ENCODE measurements at regions not wholly inside any gene's neighbourhood (a gene's known extent, or its start where the extent isn't known, plus 50 kb on each side); places are given as distances from the start of the nearest gene placed in this dataset.

GRCh38 chr5:2251298-2251697 lies 368.6 kb upstream of the IRX4 start:
- DNase-seq (ENCODE audit: low read depth in 2 of 2), result no peak

GRCh38 chr5:2250365-2250950 lies 367.7 kb upstream of the IRX4 start:
- no peak for DNase-seq (ENCODE audit: low read depth in 2 of 2)

- DNase-seq (ENCODE audit: low read depth in 2 of 2), result no peak
Measured at GRCh38 chr5:2249442-2249841, 366.7 kb upstream of the IRX4 start.

- DNase-seq (ENCODE audit: low read depth in 2 of 2), result no peak
Measured at GRCh38 chr5:2249026-2249425, 366.3 kb upstream of the IRX4 start.

GRCh38 chr5:2242539-2242938 lies 359.8 kb upstream of the IRX4 start:
- DNase-seq (ENCODE audit: low read depth in 2 of 2), result no peak

- DNase-seq (ENCODE audit: low read depth in 2 of 2), result no peak
Measured at GRCh38 chr5:2241842-2242241, 359.1 kb upstream of the IRX4 start.

- DNase-seq (ENCODE audit: low read depth in 2 of 2), result no peak
Measured at GRCh38 chr5:2240118-2240904, 357.6 kb upstream of the IRX4 start.

- DNase-seq (ENCODE audit: low read depth in 2 of 2), result no peak
Measured at GRCh38 chr5:2239201-2239910, 356.6 kb upstream of the IRX4 start.

GRCh38 chr5:2238732-2239131 lies 356.0 kb upstream of the IRX4 start:
- no peak for DNase-seq (ENCODE audit: low read depth in 2 of 2)

- DNase-seq (ENCODE audit: low read depth in 2 of 2), result no peak
Measured at GRCh38 chr5:2227433-2227832, 344.7 kb upstream of the IRX4 start.

- no peak for DNase-seq (ENCODE audit: low read depth in 2 of 2)
Measured at GRCh38 chr5:2224689-2225088, 342.0 kb upstream of the IRX4 start.

GRCh38 chr5:2223303-2223702 lies 340.6 kb upstream of the IRX4 start:
- DNase-seq (ENCODE audit: low read depth in 2 of 2), result no peak

GRCh38 chr5:2222246-2222992 lies 339.7 kb upstream of the IRX4 start:
- DNase-seq (ENCODE audit: low read depth in 2 of 2), result no peak

GRCh38 chr5:2221450-2221849 lies 338.7 kb upstream of the IRX4 start:
- no peak for DNase-seq (ENCODE audit: low read depth in 2 of 2)

- DNase-seq (ENCODE audit: low read depth in 2 of 2), result no peak
Measured at GRCh38 chr5:2220741-2221140, 338.0 kb upstream of the IRX4 start.

- DNase-seq (ENCODE audit: low read depth in 2 of 2), result no peak
Measured at GRCh38 chr5:2219149-2219776, 336.5 kb upstream of the IRX4 start.

GRCh38 chr5:2217219-2217618 lies 334.5 kb upstream of the IRX4 start:
- no peak for DNase-seq (ENCODE audit: low read depth in 2 of 2)

GRCh38 chr5:2214910-2215590 lies 332.3 kb upstream of the IRX4 start:
- no peak for DNase-seq (ENCODE audit: low read depth in 2 of 2)

- no peak for DNase-seq (ENCODE audit: low read depth in 2 of 2)
Measured at GRCh38 chr5:2213121-2213730, 330.5 kb upstream of the IRX4 start.

- no peak for DNase-seq (ENCODE audit: low read depth in 2 of 2)
Measured at GRCh38 chr5:2212481-2212880, 329.8 kb upstream of the IRX4 start.

- no peak for DNase-seq (ENCODE audit: low read depth in 2 of 2)
Measured at GRCh38 chr5:2208239-2208544, 325.5 kb upstream of the IRX4 start.
